GM12878 (cell line): ENCODE measurements at regions not wholly inside any gene's neighbourhood (a gene's known extent, or its start where the extent isn't known, plus 50 kb on each side); places are given as distances from the start of the nearest gene placed in this dataset.

Source experiments
- ATAC-seq: fragments of 200-7000 bp; cut with Tn5 transposase; 3 replicates; pipeline ENCODE4 v1.9.1; 2020; ENCODE audit warnings: mild to moderate bottlenecking, moderate library complexity
- BruUV-seq: library from RNA; stranded (reverse); fragments of 400-500 nt; replicated peaks from 2 replicates; lab custom pipeline; 2021; lab: Mats Ljungman, UMichigan
- CTCF ChIA-PET: fragments of 300-600 bp; sonication (Branson Sonifier 250); formaldehyde crosslinking; extraction: SDS; loops from one replicate; lab custom pipeline; 2021; ENCODE audit warnings: inconsistent platforms; lab: Yijun Ruan, JAX
- POLR2A ChIA-PET: fragments of 350-600 bp; formaldehyde crosslinking; extraction: SDS; loops from one replicate; lab custom pipeline; 2021; ENCODE audit warnings: inconsistent platforms; lab: Charles Lee
- RAD21 ChIA-PET: fragments of 300-600 bp; sonication (Branson Sonifier 250); formaldehyde crosslinking; loops from one replicate; lab custom pipeline; 2023; ENCODE audit warnings: antibody characterized with exemption; ENCODE audit not compliant: unreplicated experiment; lab: Charles Lee
- SMC1A ChIA-PET: fragments of 300-600 bp; sonication (Branson Sonifier 250); formaldehyde crosslinking; loops from one replicate; lab custom pipeline; 2023; ENCODE audit not compliant: unreplicated experiment, uncharacterized antibody; lab: Charles Lee
- DNase-seq: peaks from one replicate; pipeline ENCODE4 v3.0.0-alpha.2; 2011; ENCODE audit warnings: low read depth, low spot score
- FAIRE-seq: peaks from 3 replicates; lab custom pipeline; 2011; peaks lifted over from hg19 to GRCh38; lab: Jason Lieb, UNC
- H2AFZ ChIP-seq: 2 replicates; pipeline ENCODE4 v1.6.0; 2011; ENCODE audit warnings: low read depth, low read length, control low read depth; ENCODE audit not compliant: control insufficient read depth
- H3K27ac ChIP-seq: 2 replicates; pipeline ENCODE4 v1.5.1; 2011; ENCODE audit warnings: control low read depth; ENCODE audit not compliant: control insufficient read depth, insufficient read depth
- H3K27me3 ChIP-seq, 2 experiments: replicated peaks in 1 of 2; 2 replicates each; pipeline versions ENCODE4 v1.6.0 to v1.6.1; 2011; ENCODE audit warnings: low read length in 1 of 2; ENCODE audit not compliant: control insufficient read depth in 2 of 2, insufficient read depth in 2 of 2
- H3K36me3 ChIP-seq, 2 experiments: 2 replicates each; pipeline ENCODE4 v1.5.1; 2011; ENCODE audit warnings: low read length in 1 of 2; ENCODE audit not compliant: control insufficient read depth in 2 of 2, insufficient read depth in 2 of 2
- H3K4me1 ChIP-seq: 2 replicates; pipeline ENCODE4 v1.6.1; 2011; ENCODE audit warnings: mild to moderate bottlenecking, low read length, moderate library complexity, mixed read lengths; ENCODE audit not compliant: control insufficient read depth, insufficient read depth
- H3K4me2 ChIP-seq: 2 replicates; pipeline ENCODE4 v1.6.0; 2011; ENCODE audit warnings: control low read depth; ENCODE audit not compliant: control insufficient read depth, insufficient read depth
- H3K4me3 ChIP-seq: fragments of 200-600 bp; sonication (generic); 2 replicates; pipeline ENCODE4 v1.5.1; 2016
- H3K79me2 ChIP-seq: 2 replicates; pipeline ENCODE4 v1.6.0; 2011; ENCODE audit warnings: low read length; ENCODE audit not compliant: control insufficient read depth, insufficient read depth
- H3K9ac ChIP-seq: 2 replicates; pipeline ENCODE4 v1.8.0; 2011; ENCODE audit warnings: low read length, control low read depth, mixed read lengths; ENCODE audit not compliant: control insufficient read depth, insufficient read depth
- H3K9me3 ChIP-seq: replicated peaks from 3 replicates; pipeline ENCODE4 v1.5.1; 2011; ENCODE audit warnings: mild to moderate bottlenecking, low read length; ENCODE audit not compliant: control insufficient read depth, insufficient read depth
- H4K20me1 ChIP-seq: 2 replicates; pipeline ENCODE4 v1.6.0; 2011; ENCODE audit not compliant: control insufficient read depth, insufficient read depth
- BCL3 ChIP-seq: IDR thresholded peaks from 2 replicates; pipeline ENCODE4 v1.6.1; 2011; ENCODE audit warnings: borderline replicate concordance, low read depth, mild to moderate bottlenecking, moderate library complexity, low read length; ENCODE audit not compliant: insufficient read depth, poor library complexity, severe bottlenecking
- IKZF2 ChIP-seq, 2 experiments: fragments of 450-650 bp; IDR thresholded peaks; 2 replicates each; pipeline ENCODE4 v1.6.1; 2017; ENCODE audit warnings: mild to moderate bottlenecking in 2 of 2, moderate library complexity in 2 of 2
- JUNB ChIP-seq: IDR thresholded peaks from 2 replicates; pipeline ENCODE4 v1.6.1; 2016; ENCODE audit warnings: antibody characterized with exemption, mild to moderate bottlenecking
- LARP7 ChIP-seq: fragments of 450-650 bp; IDR thresholded peaks from 2 replicates; pipeline ENCODE4 v1.6.1; 2017; ENCODE audit warnings: mild to moderate bottlenecking
- MYB ChIP-seq: fragments of 150-350 bp; IDR thresholded peaks from 2 replicates; pipeline ENCODE4 v1.6.1; 2014; ENCODE audit warnings: mild to moderate bottlenecking, low read depth, low read length, borderline replicate concordance
- NR2F1 ChIP-seq: fragments of 450-650 bp; conservative IDR thresholded peaks from 2 replicates; pipeline ENCODE4 v1.6.1; 2017; ENCODE audit warnings: mild to moderate bottlenecking
- RUNX3 ChIP-seq: IDR thresholded peaks from 2 replicates; pipeline ENCODE4 v1.6.1; 2012; ENCODE audit warnings: low read length, inconsistent platforms
- TAF1 ChIP-seq: IDR thresholded peaks from 2 replicates; pipeline ENCODE4 v1.6.1; 2011; ENCODE audit warnings: mild to moderate bottlenecking, low read depth, low read length, borderline replicate concordance
- WRNIP1 ChIP-seq: IDR thresholded peaks from 2 replicates; pipeline ENCODE4 v1.6.1; 2011; ENCODE audit warnings: low read depth, low read length, improper control_type of control experiment, borderline replicate concordance
- ZBTB4 ChIP-seq: fragments of 450-650 bp; formaldehyde crosslinking; IDR thresholded peaks from 2 replicates; pipeline ENCODE4 v1.4.0; 2022; ENCODE audit warnings: mild to moderate bottlenecking, moderate library complexity
- ZNF274 ChIP-seq: IDR thresholded peaks from one replicate; pipeline ENCODE4 v1.8.0; 2011; ENCODE audit not compliant: insufficient read length, insufficient read depth
- ZNF622 ChIP-seq: fragments of 450-650 bp; IDR thresholded peaks from 2 replicates; pipeline ENCODE4 v1.6.1; 2017; ENCODE audit warnings: mild to moderate bottlenecking, inconsistent platforms
- WGBS: methylation state at CpG from one replicate; pipeline ENCODE4 v1.1.6; 2016; ENCODE audit warnings: low lambda C conversion rate; ENCODE audit not compliant: insufficient replicate concordance, insufficient coverage; ENCODE audit errors: missing lambda C conversion rate; 5-methylcytosine and 5-hydroxymethylcytosine counted together
- in situ Hi-C: fragments of 300-500 bp; cut with MboI; formaldehyde crosslinking; loops from 9 replicates; pipeline ENCODE4 v1.14.3; 2018; ENCODE audit warnings: mixed read lengths
- intact Hi-C: fragments of 100-400 bp; cut with micrococcal nuclease; formaldehyde crosslinking; loops from one replicate; pipeline ENCODE4 v1.14.2; 2022; ENCODE audit not compliant: unreplicated experiment

- Histone ChIP-seq H4K20me1 (no peaks in the 10 kb centered on the region), H3K9me3 (no peaks in the 10 kb centered on the region), H3K36me3 (no peaks in the 10 kb centered on the region), H3K79me2 (no peaks in the 10 kb centered on the region), H3K9ac (no peak overlapping the region), H3K27me3 (no peaks in the 10 kb centered on the region), H3K4me1 (no peaks in the 10 kb centered on the region), H3K27ac (no peak overlapping the region), H2AFZ (no peak overlapping the region), H3K4me2 (no peak overlapping the region), H3K4me3 (no peak overlapping the region)
- BruUV-seq: no TSS peak
- DNase-seq: no peak
- CTCF ChIA-PET: no interaction called here
- SMC1A ChIA-PET: no interaction called here
- in situ Hi-C loops: no loop called here
- TF ChIP-seq NR2F1: no peak
- TF ChIP-seq TAF1: no peak
- no peak for TF ChIP-seq LARP7
- no peak for TF ChIP-seq RUNX3
- TF ChIP-seq ZNF274: no peak
- TF ChIP-seq ZNF622: no peak
- no peak for ATAC-seq
- intact Hi-C loops: no loop called here
- RAD21 ChIA-PET: no interaction called here
- POLR2A ChIA-PET: no interaction called here
- no peak for FAIRE-seq
These were observed 362.0 kb downstream of the FSIP2 start for GRCh38 chr2:186100636-186101035.

- ChIA-PET SMC1A (no interaction called here), CTCF (interaction anchor here (0.7 kb wide), 1 partner anchor 171 kb away, joined by 3 read pairs; no protein-coding TSS in a partner anchor), RAD21 (no interaction called here), POLR2A (no interaction called here)
- in situ Hi-C loops: no loop called here
- no peak overlapping the region for H2AFZ ChIP-seq
- no peaks in the 10 kb centered on the region for H3K4me1 ChIP-seq
- FAIRE-seq: no peak
- no peak overlapping the region for H3K4me2 ChIP-seq
- WGBS: 43% methylated on average over 3 of the region's 3 CpGs
- no peaks in the 10 kb centered on the region for H3K79me2 ChIP-seq
- no TSS peak for BruUV-seq
- H4K20me1 ChIP-seq: no peaks in the 10 kb centered on the region
- intact Hi-C loops: no loop called here
- H3K27ac ChIP-seq: no peak overlapping the region
- H3K9ac ChIP-seq: no peak overlapping the region
- no peak overlapping the region for H3K4me3 ChIP-seq
- no peaks in the 10 kb centered on the region for H3K27me3 ChIP-seq
- no peak for ATAC-seq
- no peaks in the 10 kb centered on the region for H3K36me3 ChIP-seq
- H3K9me3 ChIP-seq: no peaks in the 10 kb centered on the region
- no peak for DNase-seq
- TF ChIP-seq JUNB (no peak), WRNIP1 (no peak), BCL3 (no peak), LARP7 (no peak), IKZF2 (IDR thresholded peaks at IDR 0.05) (no peak), MYB (no peak), ZBTB4 (CRISPR knock-in tag) (no peak)
These were observed 363.0 kb downstream of the FSIP2 start for GRCh38 chr2:186101616-186102015.
